NCI-H128 (cell line): ENCODE measurements at regions not wholly inside any gene's neighbourhood (a gene's known extent, or its start where the extent isn't known, plus 50 kb on each side); places are given as distances from the start of the nearest gene placed in this dataset.
"Not testable (repeated sequence)": the region's sequence is repeated elsewhere in the genome, so short reads cannot be mapped to it uniquely, and the experiment has no call there.

Experiments
- DNase-seq: peaks from one replicate; lab custom pipeline; 2025; ENCODE audit not compliant: unreplicated experiment; lab: John Stamatoyannopoulos, UW

- no peak for DNase-seq
Measured at GRCh38 chr1:194774535-194774934, 1588.1 kb upstream of the B3GALT2 start.

DNA sequence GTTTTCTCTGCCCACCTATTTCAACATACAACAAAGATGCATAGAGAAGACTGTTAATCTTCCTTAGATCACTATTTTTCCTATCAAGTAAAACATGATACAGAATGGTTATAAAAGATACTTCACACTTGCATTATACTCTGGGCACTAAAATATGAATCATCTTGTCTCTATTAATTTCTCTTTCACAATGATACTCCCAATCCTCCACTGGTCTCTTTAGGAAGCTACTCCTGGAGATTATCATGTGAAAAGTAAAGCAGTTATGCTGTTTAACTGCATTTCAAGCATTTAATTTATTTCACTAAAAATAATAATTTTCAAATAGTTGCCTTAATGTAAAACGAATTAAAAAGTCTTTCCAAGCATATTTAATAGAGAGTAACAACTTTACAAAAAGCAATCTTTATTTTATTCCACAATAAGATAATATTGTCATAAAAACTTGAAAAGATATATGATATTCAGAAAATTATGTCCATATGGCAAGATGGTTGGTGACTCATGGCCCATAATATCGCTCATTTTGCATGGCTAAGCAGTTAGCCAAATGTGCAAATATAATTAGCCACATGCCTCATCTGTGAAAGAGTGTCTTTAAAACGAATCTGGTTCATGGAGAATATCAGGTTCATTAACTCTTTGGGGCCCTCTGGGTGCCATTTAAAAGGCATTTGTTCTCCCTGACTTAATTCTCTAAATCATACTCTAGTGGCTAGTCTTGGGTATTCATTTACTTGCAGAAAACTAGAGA, 1569.0 kb upstream of the B3GALT2 start:
- DNase-seq = no peak

DNA sequence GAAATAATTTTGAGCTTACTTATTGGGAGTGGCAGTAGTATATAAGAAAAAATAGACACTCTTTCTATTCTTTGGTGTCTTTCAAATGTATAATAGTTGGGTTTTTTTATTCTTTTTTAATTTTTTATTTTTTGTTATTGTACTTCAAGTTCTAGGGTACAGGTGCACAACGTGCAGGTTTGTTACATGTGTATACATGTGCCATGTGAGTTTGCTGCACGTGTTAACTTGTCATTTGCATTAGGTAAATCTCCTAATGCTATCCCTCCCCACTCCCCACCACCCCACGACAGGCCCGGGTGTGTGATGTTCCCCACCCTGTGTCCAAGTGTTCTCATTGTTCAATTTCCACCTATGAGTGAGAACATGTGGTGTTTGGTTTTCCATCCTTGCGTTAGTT, 1552.4 kb upstream of the B3GALT2 start:
- not testable (repeated sequence) for DNase-seq

- DNase-seq = no peak
Measured at GRCh38 chr1:194734970-194735369, 1548.6 kb upstream of the B3GALT2 start.

GRCh38 chr1:194731025-194731424, 1544.6 kb upstream of the B3GALT2 start:
- no peak for DNase-seq

GRCh38 chr1:194730304-194730703, 1543.9 kb upstream of the B3GALT2 start:
- no peak for DNase-seq

- no peak for DNase-seq
Measured at GRCh38 chr1:194723067-194723466, 1536.7 kb upstream of the B3GALT2 start.

GRCh38 chr1:194717941-194718340, 1531.5 kb upstream of the B3GALT2 start:
- DNase-seq = no peak

DNA sequence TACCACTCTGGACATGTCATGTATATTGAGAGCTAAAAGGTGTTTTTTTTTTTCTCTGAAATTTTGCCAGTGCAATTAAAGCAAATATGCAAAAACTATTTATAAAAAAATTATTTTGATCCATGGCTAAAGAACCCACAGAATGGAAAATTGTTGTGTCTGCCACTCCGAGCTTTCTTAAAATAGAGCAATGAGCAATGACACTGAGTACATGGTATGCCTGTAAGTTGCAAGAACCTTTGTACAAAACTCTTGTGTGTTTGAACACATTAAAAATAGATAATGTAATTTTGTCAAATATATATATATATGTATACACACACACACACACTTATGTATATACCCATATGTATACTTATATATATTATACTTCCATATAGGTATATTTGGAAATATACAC, 1530.9 kb upstream of the B3GALT2 start:
- no peak for DNase-seq

DNA sequence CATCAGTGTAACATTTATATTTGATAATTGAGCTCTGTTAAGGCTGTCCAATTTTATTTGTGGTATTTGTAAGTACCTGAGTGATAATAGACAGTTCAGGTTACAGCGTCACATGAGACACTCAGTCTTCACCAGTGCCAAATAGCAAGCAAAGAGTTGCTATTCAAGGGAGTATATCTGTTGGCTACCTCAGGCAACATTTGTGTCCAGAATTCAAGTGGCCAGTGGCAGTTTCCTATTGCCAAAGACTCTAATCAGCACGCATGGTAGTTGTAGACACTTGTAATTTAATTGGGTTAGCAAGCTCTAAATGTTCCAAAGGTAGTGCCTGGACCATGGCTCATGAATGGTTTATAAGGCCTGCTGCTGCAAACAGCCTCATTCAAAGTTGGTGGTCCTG, 1524.3 kb upstream of the B3GALT2 start:
- no peak for DNase-seq

- no peak for DNase-seq
Measured at GRCh38 chr1:194709439-194709838, 1523.0 kb upstream of the B3GALT2 start.

- DNase-seq = no peak
Measured at GRCh38 chr1:194707074-194707473, 1520.7 kb upstream of the B3GALT2 start.

- DNase-seq = no peak
Measured at GRCh38 chr1:194705123-194705854, 1518.9 kb upstream of the B3GALT2 start.

DNA sequence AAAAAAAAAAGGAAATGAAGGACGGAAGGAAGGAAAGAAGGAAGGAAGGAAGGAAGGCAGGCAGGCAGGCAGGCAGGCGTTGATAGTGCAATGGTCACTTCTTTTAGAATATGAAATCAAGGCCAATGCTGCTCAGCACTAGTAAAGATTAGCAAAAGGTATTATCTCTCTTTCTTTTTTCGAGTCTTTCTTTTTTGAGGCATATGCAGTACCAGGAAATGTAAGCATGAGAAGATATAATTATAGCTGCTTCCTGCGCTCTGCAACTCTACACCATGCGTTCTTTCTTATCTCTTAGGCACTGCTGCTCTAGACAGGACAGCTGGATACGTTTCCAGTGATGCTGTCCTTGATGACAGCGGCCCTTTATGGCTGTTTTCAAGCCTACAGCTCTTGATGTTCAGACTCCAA, 1512.5 kb upstream of the B3GALT2 start:
- DNase-seq = no peak

DNA sequence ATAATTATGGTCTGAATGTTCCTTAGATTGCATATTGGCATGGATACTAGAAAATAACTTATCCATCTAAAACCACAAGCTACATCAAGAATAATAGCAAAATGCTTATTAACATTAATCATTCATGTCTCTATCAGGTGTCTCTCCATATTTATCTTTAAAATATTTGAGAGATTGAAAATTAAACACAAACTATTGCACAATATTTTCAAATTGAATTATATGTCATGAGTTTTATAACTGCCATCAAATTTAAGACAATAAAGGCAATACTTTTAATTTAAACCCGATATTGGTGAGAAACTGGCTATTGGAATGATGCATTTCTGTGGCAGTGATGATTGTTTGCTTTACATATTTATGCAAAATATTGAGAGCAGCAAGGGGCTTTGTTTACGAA, 1506.8 kb upstream of the B3GALT2 start:
- no peak for DNase-seq

- no peak for DNase-seq
Measured at GRCh38 chr1:194684636-194685035, 1498.2 kb upstream of the B3GALT2 start.

DNA sequence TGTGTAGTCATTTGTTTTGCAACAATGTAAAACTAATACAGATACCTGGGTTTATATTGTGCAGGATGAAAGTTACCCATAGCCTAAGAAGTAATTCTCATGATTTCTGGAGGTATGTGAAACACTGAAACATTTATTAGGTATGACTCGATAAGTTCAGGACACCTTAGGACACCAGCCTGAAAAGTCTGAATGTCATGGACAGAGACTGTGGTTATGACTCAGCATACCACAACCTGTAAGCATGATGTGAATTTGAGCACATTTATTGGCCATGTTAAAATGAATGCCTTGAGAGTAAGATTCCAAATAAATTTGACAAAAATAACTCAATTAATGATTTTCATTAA, 1471.7 kb upstream of the B3GALT2 start:
- DNase-seq = no peak

DNA sequence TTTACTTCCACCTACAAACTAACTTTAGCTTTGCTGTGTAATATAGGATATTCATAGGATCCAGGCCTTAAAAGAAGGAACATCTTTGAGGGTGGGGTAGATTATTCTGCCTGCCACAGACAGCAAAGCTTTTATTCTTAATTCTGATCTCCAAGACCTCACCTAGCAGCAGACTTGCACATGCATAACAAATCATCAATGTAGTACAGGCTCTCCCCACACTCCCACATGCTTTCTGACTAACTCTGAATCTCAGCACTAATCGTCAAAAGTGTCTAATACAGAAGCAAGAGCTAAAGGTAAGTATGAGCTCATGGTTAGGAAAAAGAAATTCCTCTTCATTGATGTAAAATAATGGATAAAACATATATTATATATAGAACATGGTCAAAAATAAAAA, 1468.5 kb upstream of the B3GALT2 start:
- no peak for DNase-seq

DNA sequence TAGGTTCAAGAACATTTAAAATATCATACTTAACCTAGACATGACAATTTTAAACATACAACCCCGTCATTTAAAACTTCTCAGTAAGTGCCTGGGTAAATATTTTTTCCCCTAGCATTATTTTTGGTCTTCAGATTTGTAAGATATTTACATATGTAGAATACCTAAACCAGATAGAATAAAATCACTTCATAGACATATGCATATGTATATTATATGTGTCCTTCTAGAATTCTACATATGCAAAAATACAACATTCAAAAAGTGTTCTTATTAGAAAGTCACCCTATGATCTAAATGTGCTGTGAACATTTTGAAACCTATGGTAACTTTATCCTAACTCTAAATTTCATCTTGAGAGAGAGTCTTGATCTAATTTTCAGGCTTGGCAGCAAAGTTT, 1467.0 kb upstream of the B3GALT2 start:
- no peak for DNase-seq

DNA sequence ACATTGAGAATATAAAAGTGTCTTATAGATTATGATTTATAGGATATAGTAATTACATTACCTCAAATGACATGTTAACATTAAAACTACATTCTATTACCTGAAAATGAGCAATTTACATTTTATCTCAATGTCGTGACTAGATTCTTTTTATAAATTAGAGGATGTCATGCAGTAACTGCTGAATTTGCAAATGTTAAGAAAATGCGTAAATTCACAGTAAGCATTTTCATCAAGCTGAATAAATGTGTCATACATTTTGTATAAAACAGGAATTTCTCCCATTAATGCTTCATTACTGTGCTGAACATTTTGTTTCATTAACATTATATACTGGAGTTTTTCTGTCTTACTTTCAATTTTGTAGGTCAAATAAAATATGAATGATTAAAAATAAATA, 1460.7 kb upstream of the B3GALT2 start:
- DNase-seq = no peak

DNA sequence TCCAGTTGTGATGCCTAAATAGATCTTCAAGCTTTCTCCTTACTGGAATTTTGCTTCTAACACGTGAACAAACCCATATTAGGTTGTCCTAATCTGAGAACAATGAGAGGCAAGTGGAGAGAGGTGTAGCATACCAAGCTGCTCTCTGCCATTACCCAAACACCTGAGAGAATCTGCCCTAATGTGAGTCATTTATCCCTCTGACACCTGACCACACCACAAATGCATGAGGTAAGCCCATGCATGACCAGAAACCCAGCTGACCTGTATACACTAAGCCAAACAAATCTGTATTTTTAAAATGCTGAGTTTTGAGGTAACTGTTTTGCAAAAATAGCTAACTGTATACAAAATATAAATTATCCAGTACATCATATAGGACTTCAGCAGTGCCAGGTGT, 1458.1 kb upstream of the B3GALT2 start:
- no peak for DNase-seq

GRCh38 chr1:194640322-194640721, 1453.9 kb upstream of the B3GALT2 start:
- no peak for DNase-seq

DNA sequence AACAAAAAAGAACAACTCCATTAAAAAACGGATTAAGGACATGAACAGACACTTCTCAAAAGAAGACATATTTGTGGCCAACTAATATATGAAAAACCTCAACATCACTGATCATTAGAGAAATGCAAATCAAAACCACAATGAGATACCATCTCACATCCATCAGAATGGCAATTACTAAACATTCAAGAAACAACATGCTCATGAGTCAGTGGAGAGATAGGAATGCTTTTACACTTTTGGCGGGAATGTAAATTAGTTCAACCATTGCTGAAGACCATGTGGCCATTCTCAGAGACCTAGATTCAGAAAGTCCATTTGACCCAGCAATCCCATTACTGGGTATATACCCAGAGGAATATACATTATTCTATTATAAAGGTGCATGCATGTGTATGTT, 1442.6 kb upstream of the B3GALT2 start:
- no peak for DNase-seq
